ENCODE measurements at regions not wholly inside any gene's neighbourhood (a gene's known extent, or its start where the extent isn't known, plus 50 kb on each side); places are given as distances from the start of the nearest gene placed in this dataset.

DNA sequence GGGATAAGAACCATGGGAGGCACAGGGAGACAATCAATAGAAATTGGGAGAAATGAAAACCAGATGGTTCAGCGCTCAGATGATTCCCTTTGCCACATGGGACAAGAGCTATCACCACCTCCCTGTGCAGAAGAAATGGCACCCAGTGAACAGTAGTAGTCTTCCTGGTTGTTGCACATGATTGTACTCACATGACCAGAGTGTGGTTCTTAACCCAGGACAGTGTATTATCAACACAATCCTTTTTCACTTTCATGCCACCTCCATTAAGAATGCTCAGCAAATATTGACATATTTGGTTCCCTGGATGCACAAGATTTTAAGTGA is 149.0 kb upstream of the SH3BP4 start:
- TF ChIP-seq, protein P1, sequence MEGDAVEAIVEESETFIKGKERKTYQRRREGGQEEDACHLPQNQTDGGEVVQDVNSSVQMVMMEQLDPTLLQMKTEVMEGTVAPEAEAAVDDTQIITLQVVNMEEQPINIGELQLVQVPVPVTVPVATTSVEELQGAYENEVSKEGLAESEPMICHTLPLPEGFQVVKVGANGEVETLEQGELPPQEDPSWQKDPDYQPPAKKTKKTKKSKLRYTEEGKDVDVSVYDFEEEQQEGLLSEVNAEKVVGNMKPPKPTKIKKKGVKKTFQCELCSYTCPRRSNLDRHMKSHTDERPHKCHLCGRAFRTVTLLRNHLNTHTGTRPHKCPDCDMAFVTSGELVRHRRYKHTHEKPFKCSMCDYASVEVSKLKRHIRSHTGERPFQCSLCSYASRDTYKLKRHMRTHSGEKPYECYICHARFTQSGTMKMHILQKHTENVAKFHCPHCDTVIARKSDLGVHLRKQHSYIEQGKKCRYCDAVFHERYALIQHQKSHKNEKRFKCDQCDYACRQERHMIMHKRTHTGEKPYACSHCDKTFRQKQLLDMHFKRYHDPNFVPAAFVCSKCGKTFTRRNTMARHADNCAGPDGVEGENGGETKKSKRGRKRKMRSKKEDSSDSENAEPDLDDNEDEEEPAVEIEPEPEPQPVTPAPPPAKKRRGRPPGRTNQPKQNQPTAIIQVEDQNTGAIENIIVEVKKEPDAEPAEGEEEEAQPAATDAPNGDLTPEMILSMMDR (IDR thresholded peaks at IDR 0.05), result no peak
- no peak for TF ChIP-seq POLR2A (IDR thresholded peaks at IDR 0.05)

Data from heart left ventricle (tissue), 13 donors.